Caki2 (cell line): ENCODE measurements at regions not wholly inside any gene's neighbourhood (a gene's known extent, or its start where the extent isn't known, plus 50 kb on each side); places are given as distances from the start of the nearest gene placed in this dataset.
"Not testable (repeated sequence)": the region's sequence is repeated elsewhere in the genome, so short reads cannot be mapped to it uniquely, and the experiment has no call there.

ENCODE experiments used
- DNase-seq: peaks from one replicate; pipeline ENCODE4 v3.0.0-alpha.2; 2015; ENCODE audit warnings: low read depth
- in situ Hi-C: cut with HindIII; loops from 2 replicates; pipeline ENCODE4 v1.10.0; 2016; ENCODE audit warnings: low sequenced_read_pairs, low pct_unique_long_range_greater_than_20kb, mixed read lengths

GRCh38 chr4:66062044-66062443, 391.8 kb upstream of the EPHA5 start:
- no peak for DNase-seq
- in situ Hi-C loops = no loop called here

- no peak for DNase-seq
- in situ Hi-C loops = no loop called here
These were observed 389.3 kb upstream of the EPHA5 start for GRCh38 chr4:66059556-66059955.

- in situ Hi-C loops = no loop called here
- no peak for DNase-seq
These were observed 388.8 kb upstream of the EPHA5 start for GRCh38 chr4:66059136-66059535.

- DNase-seq = no peak
- in situ Hi-C loops = no loop called here
These were observed 385.7 kb upstream of the EPHA5 start for GRCh38 chr4:66055999-66056398.

GRCh38 chr4:66052426-66052825, 382.1 kb upstream of the EPHA5 start:
- no peak for DNase-seq
- in situ Hi-C loops = no loop called here

- in situ Hi-C loops = no loop called here
- DNase-seq = no peak
These were observed 378.6 kb upstream of the EPHA5 start for GRCh38 chr4:66048861-66049260.

GRCh38 chr4:66045913-66046312, 375.6 kb upstream of the EPHA5 start:
- in situ Hi-C loops = no loop called here
- DNase-seq = no peak

- DNase-seq = no peak
- in situ Hi-C loops = no loop called here
These were observed 365.4 kb upstream of the EPHA5 start for GRCh38 chr4:66035701-66036100.

GRCh38 chr4:66034671-66035070, 364.4 kb upstream of the EPHA5 start:
- no peak for DNase-seq

GRCh38 chr4:66034262-66034661, 364.0 kb upstream of the EPHA5 start:
- no peak for DNase-seq
- in situ Hi-C loops = no loop called here

More at GRCh38 chr4:66034671-66035070, 364.4 kb upstream of the EPHA5 start:
- in situ Hi-C loops = no loop called here

GRCh38 chr4:66032571-66032970, 362.3 kb upstream of the EPHA5 start:
- no peak for DNase-seq
- in situ Hi-C loops = no loop called here

- in situ Hi-C loops = no loop called here
- no peak for DNase-seq
These were observed 358.4 kb upstream of the EPHA5 start for GRCh38 chr4:66028668-66029067.

GRCh38 chr4:66023061-66023460, 352.8 kb upstream of the EPHA5 start:
- in situ Hi-C loops = no loop called here
- no peak for DNase-seq

GRCh38 chr4:66017671-66018070, 347.4 kb upstream of the EPHA5 start:
- in situ Hi-C loops = no loop called here
- DNase-seq = no peak

GRCh38 chr4:66016240-66016639, 346.0 kb upstream of the EPHA5 start:
- no peak for DNase-seq
- in situ Hi-C loops = no loop called here

- DNase-seq = no peak
- in situ Hi-C loops = no loop called here
These were observed 344.0 kb upstream of the EPHA5 start for GRCh38 chr4:66014146-66014765.

GRCh38 chr4:66000510-66001117, 330.3 kb upstream of the EPHA5 start:
- peak; percentile 14 for DNase-seq
- in situ Hi-C loops = no loop called here

GRCh38 chr4:65999518-65999871, 329.2 kb upstream of the EPHA5 start:
- in situ Hi-C loops = no loop called here
- DNase-seq = no peak

- DNase-seq = peak; percentile 74
- in situ Hi-C loops = not testable (repeated sequence)
These were observed 328.7 kb upstream of the EPHA5 start for GRCh38 chr4:65998807-65999517.

- DNase-seq = no peak
- in situ Hi-C loops = no loop called here
These were observed 312.8 kb upstream of the EPHA5 start for GRCh38 chr4:65983061-65983460.
